Activated CD4-positive, alpha-beta memory T cell treated with anti-CD3 and anti-CD28 coated beads, Interleukin-2, amount 10 ng/mL, durations not matched to agents 7 days and 5 days (primary cell): ENCODE measurements at regions not wholly inside any gene's neighbourhood (a gene's known extent, or its start where the extent isn't known, plus 50 kb on each side); places are given as distances from the start of the nearest gene placed in this dataset.

Experiments used
- CTCF ChIA-PET: fragments of 350-600 bp; sonication (Branson Sonifier 250); formaldehyde crosslinking; loops from one replicate; lab custom pipeline; 2021; ENCODE audit warnings: antibody characterized with exemption, inconsistent platforms; lab: Charles Lee
- POLR2A ChIA-PET: fragments of 350-600 bp; sonication (Branson Sonifier 250); formaldehyde crosslinking; loops from one replicate; lab custom pipeline; 2021; ENCODE audit warnings: antibody characterized with exemption; lab: Charles Lee
- DNase-seq: peaks from one replicate; pipeline ENCODE4 v3.0.0-alpha.2; 2020
- H3K27ac Mint-ChIP-seq: one replicate; pipeline ENCODE4 v1.8.0; 2021; ENCODE audit warnings: mild to moderate bottlenecking, mixed read lengths
- H3K27me3 Mint-ChIP-seq: one replicate; pipeline ENCODE4 v1.8.0; 2021; ENCODE audit warnings: mixed read lengths
- H3K36me3 Mint-ChIP-seq: one replicate; pipeline ENCODE4 v1.8.0; 2021; ENCODE audit warnings: low read depth, mixed read lengths
- H3K4me1 Mint-ChIP-seq: one replicate; pipeline ENCODE4 v1.8.0; 2021; ENCODE audit warnings: mixed read lengths
- H3K4me3 Mint-ChIP-seq: one replicate; pipeline ENCODE4 v1.8.0; 2021; ENCODE audit warnings: mild to moderate bottlenecking, mixed read lengths
- H3K9me3 Mint-ChIP-seq: one replicate; pipeline ENCODE4 v1.8.0; 2021; ENCODE audit warnings: mixed read lengths

GRCh38 chr3:117297065-117297464, 587.5 kb downstream of the TUSC7 start:
- no peaks in the 10 kb centered on the region for H3K4me1 Mint-ChIP-seq
- H3K36me3 Mint-ChIP-seq: no peaks in the 10 kb centered on the region

GRCh38 chr3:117297541-117297940, 588.0 kb downstream of the TUSC7 start:
- ChIA-PET POLR2A (no interaction called here), CTCF (no interaction called here)
- no peak for DNase-seq
- Mint-ChIP-seq H3K27me3 (no peaks in the 10 kb centered on the region), H3K27ac (no peak overlapping the region), H3K9me3 (peaks cover 3% of the 10 kb centered on the region), H3K36me3 (no peaks in the 10 kb centered on the region), H3K4me1 (no peaks in the 10 kb centered on the region), H3K4me3 (no peak overlapping the region)

More at GRCh38 chr3:117297065-117297464, 587.5 kb downstream of the TUSC7 start:
- DNase-seq: no peak
- peaks cover 3% of the 10 kb centered on the region for H3K9me3 Mint-ChIP-seq
- ChIA-PET CTCF (no interaction called here), POLR2A (no interaction called here)
- H3K27ac Mint-ChIP-seq: no peak overlapping the region
- H3K4me3 Mint-ChIP-seq: no peak overlapping the region
- H3K27me3 Mint-ChIP-seq: no peaks in the 10 kb centered on the region

- ChIA-PET POLR2A (no interaction called here), CTCF (no interaction called here)
- no peak overlapping the region for H3K27ac Mint-ChIP-seq
- no peak for DNase-seq
- no peak overlapping the region for H3K4me3 Mint-ChIP-seq
- H3K36me3 Mint-ChIP-seq: no peaks in the 10 kb centered on the region
- no peaks in the 10 kb centered on the region for H3K27me3 Mint-ChIP-seq
- peaks cover 3% of the 10 kb centered on the region for H3K9me3 Mint-ChIP-seq
- H3K4me1 Mint-ChIP-seq: no peaks in the 10 kb centered on the region
Observed at GRCh38 chr3:117298273-117298672, 588.7 kb downstream of the TUSC7 start.

- no peaks in the 10 kb centered on the region for H3K27me3 Mint-ChIP-seq
- ChIA-PET CTCF (no interaction called here), POLR2A (no interaction called here)
- no peak overlapping the region for H3K4me3 Mint-ChIP-seq
- H3K4me1 Mint-ChIP-seq: no peaks in the 10 kb centered on the region
- DNase-seq: no peak
- H3K9me3 Mint-ChIP-seq: peaks cover 4% of the 10 kb centered on the region
- H3K36me3 Mint-ChIP-seq: no peaks in the 10 kb centered on the region
- no peak overlapping the region for H3K27ac Mint-ChIP-seq
Observed at GRCh38 chr3:117302428-117302827, 592.8 kb downstream of the TUSC7 start.

- Mint-ChIP-seq H3K27me3 (no peaks in the 10 kb centered on the region), H3K36me3 (no peaks in the 10 kb centered on the region), H3K4me3 (no peak overlapping the region), H3K9me3 (peaks cover 4% of the 10 kb centered on the region), H3K4me1 (no peaks in the 10 kb centered on the region), H3K27ac (no peak overlapping the region)
- no peak for DNase-seq
- ChIA-PET POLR2A (no interaction called here), CTCF (no interaction called here)
Observed at GRCh38 chr3:117303443-117303842, 593.9 kb downstream of the TUSC7 start.

- DNase-seq: no peak
- Mint-ChIP-seq H3K27me3 (no peaks in the 10 kb centered on the region), H3K4me1 (no peaks in the 10 kb centered on the region), H3K27ac (no peak overlapping the region), H3K36me3 (no peaks in the 10 kb centered on the region), H3K4me3 (no peak overlapping the region), H3K9me3 (peaks cover 3% of the 10 kb centered on the region)
- ChIA-PET CTCF (no interaction called here), POLR2A (no interaction called here)
Observed at GRCh38 chr3:117304681-117305080, 595.1 kb downstream of the TUSC7 start.

GRCh38 chr3:117305681-117306080, 596.1 kb downstream of the TUSC7 start:
- H3K4me1 Mint-ChIP-seq: no peaks in the 10 kb centered on the region
- ChIA-PET CTCF (no interaction called here), POLR2A (no interaction called here)
- peaks cover 3% of the 10 kb centered on the region for H3K9me3 Mint-ChIP-seq
- no peak overlapping the region for H3K4me3 Mint-ChIP-seq
- H3K27me3 Mint-ChIP-seq: no peaks in the 10 kb centered on the region
- H3K27ac Mint-ChIP-seq: no peak overlapping the region
- no peaks in the 10 kb centered on the region for H3K36me3 Mint-ChIP-seq
- no peak for DNase-seq

GRCh38 chr3:117306299-117306698, 596.7 kb downstream of the TUSC7 start:
- H3K27me3 Mint-ChIP-seq: no peaks in the 10 kb centered on the region
- H3K4me3 Mint-ChIP-seq: no peak overlapping the region
- H3K9me3 Mint-ChIP-seq: peaks cover 3% of the 10 kb centered on the region
- POLR2A ChIA-PET: no interaction called here
- no peak overlapping the region for H3K27ac Mint-ChIP-seq
- no peaks in the 10 kb centered on the region for H3K4me1 Mint-ChIP-seq
- CTCF ChIA-PET: no interaction called here
- no peak for DNase-seq
- no peaks in the 10 kb centered on the region for H3K36me3 Mint-ChIP-seq

GRCh38 chr3:117308353-117308752, 598.8 kb downstream of the TUSC7 start:
- Mint-ChIP-seq H3K4me3 (no peak overlapping the region), H3K27me3 (no peaks in the 10 kb centered on the region), H3K27ac (no peak overlapping the region), H3K36me3 (no peaks in the 10 kb centered on the region), H3K9me3 (peaks cover 3% of the 10 kb centered on the region), H3K4me1 (no peaks in the 10 kb centered on the region)
- POLR2A ChIA-PET: no interaction called here
- no peak for DNase-seq
- CTCF ChIA-PET: no interaction called here

GRCh38 chr3:117308756-117309155, 599.2 kb downstream of the TUSC7 start:
- H3K4me1 Mint-ChIP-seq: no peaks in the 10 kb centered on the region

GRCh38 chr3:117310536-117310935, 601.0 kb downstream of the TUSC7 start:
- no peak for DNase-seq
- Mint-ChIP-seq H3K36me3 (no peaks in the 10 kb centered on the region), H3K9me3 (peaks cover 7% of the 10 kb centered on the region), H3K27me3 (no peaks in the 10 kb centered on the region), H3K27ac (no peak overlapping the region), H3K4me3 (no peak overlapping the region), H3K4me1 (no peaks in the 10 kb centered on the region)
- ChIA-PET CTCF (no interaction called here), POLR2A (no interaction called here)

More at GRCh38 chr3:117308756-117309155, 599.2 kb downstream of the TUSC7 start:
- no peak overlapping the region for H3K4me3 Mint-ChIP-seq
- H3K9me3 Mint-ChIP-seq: peaks cover 6% of the 10 kb centered on the region
- DNase-seq: no peak
- no peaks in the 10 kb centered on the region for H3K27me3 Mint-ChIP-seq
- H3K27ac Mint-ChIP-seq: no peak overlapping the region
- ChIA-PET CTCF (no interaction called here), POLR2A (no interaction called here)
- H3K36me3 Mint-ChIP-seq: no peaks in the 10 kb centered on the region

GRCh38 chr3:117314441-117315150, 605.0 kb downstream of the TUSC7 start:
- Mint-ChIP-seq H3K36me3 (no peaks in the 10 kb centered on the region), H3K4me3 (no peak overlapping the region), H3K4me1 (no peaks in the 10 kb centered on the region), H3K27me3 (no peaks in the 10 kb centered on the region), H3K9me3 (peaks cover 6% of the 10 kb centered on the region), H3K27ac (no peak overlapping the region)
- DNase-seq: no peak
- POLR2A ChIA-PET: no interaction called here
- CTCF ChIA-PET: no interaction called here

GRCh38 chr3:117322866-117323265, 613.3 kb downstream of the TUSC7 start:
- Mint-ChIP-seq H3K36me3 (no peaks in the 10 kb centered on the region), H3K4me3 (no peak overlapping the region), H3K4me1 (no peaks in the 10 kb centered on the region), H3K27me3 (no peaks in the 10 kb centered on the region), H3K27ac (no peak overlapping the region), H3K9me3 (peaks cover 10% of the 10 kb centered on the region)
- POLR2A ChIA-PET: no interaction called here
- no peak for DNase-seq
- CTCF ChIA-PET: no interaction called here

GRCh38 chr3:117346901-117347300, 637.3 kb downstream of the TUSC7 start:
- no peak for DNase-seq
- H3K27ac Mint-ChIP-seq: no peak overlapping the region
- no peaks in the 10 kb centered on the region for H3K4me1 Mint-ChIP-seq
- ChIA-PET CTCF (no interaction called here), POLR2A (no interaction called here)
- H3K9me3 Mint-ChIP-seq: peaks cover 3% of the 10 kb centered on the region
- no peaks in the 10 kb centered on the region for H3K36me3 Mint-ChIP-seq
- H3K4me3 Mint-ChIP-seq: no peak overlapping the region
- H3K27me3 Mint-ChIP-seq: no peaks in the 10 kb centered on the region
